ENCODE measurements at regions not wholly inside any gene's neighbourhood (a gene's known extent, or its start where the extent isn't known, plus 50 kb on each side); places are given as distances from the start of the nearest gene placed in this dataset.
"Not testable (repeated sequence)": the region's sequence is repeated elsewhere in the genome, so short reads cannot be mapped to it uniquely, and the experiment has no call there.

DNA sequence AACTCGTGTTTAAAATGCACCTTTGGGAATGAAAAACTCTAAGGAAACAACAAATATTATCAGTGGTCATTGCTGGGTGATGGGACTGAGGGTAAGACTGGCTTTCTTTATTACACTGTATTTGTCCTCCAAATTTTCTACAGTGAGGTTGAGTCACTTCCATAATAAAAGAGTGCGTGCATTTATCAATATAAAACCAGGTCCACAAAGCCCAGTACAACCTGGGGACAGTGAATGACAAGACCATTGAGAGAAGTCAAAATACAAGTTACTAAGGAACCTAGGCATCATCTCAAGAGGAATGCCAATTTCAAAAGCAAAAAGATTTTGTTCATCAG lies 76.4 kb downstream of the MAGED4 start:
- no peak for ATAC-seq (ENCODE audit: low FRiP score)
- TF ChIP-seq, protein P1, sequence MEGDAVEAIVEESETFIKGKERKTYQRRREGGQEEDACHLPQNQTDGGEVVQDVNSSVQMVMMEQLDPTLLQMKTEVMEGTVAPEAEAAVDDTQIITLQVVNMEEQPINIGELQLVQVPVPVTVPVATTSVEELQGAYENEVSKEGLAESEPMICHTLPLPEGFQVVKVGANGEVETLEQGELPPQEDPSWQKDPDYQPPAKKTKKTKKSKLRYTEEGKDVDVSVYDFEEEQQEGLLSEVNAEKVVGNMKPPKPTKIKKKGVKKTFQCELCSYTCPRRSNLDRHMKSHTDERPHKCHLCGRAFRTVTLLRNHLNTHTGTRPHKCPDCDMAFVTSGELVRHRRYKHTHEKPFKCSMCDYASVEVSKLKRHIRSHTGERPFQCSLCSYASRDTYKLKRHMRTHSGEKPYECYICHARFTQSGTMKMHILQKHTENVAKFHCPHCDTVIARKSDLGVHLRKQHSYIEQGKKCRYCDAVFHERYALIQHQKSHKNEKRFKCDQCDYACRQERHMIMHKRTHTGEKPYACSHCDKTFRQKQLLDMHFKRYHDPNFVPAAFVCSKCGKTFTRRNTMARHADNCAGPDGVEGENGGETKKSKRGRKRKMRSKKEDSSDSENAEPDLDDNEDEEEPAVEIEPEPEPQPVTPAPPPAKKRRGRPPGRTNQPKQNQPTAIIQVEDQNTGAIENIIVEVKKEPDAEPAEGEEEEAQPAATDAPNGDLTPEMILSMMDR (IDR thresholded peaks at IDR 0.05), result no peak
- DNase-seq (ENCODE audit: low spot score), result no peak

DNA sequence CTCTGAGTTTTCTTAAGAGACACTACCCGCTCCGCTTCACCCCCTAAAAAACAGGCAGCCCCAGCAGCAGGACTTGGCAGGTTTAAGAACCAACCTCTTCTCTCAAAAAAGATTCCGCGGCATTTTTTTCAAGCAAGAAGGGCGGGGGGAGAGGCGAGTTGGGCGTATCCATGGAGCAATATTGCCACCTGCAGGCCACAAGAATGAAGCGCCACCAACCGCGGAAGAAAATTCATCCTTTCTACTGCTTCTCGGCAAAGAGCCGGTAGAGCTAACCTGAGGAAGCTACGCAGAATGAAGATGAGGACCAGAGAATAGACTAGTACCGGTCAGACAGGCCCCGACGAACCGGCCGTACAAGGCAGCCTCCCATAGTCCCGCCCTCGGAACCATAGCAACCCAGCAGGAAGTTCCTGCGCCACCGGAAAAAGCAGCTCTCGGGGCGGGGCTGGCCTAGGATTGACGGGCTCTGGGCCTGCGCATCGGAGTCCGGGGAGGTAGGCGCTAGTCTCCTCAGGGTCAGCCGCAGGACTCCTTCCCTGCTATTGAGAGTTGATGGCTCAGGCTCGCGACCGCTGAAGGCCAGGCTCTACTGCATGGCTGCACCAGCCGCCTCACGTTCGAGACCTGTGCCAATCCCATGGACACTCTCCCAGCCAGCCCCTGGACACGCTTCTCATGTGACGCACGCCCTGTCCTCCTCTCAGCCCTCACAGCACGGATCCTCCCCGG lies 76.9 kb downstream of the MAGED4 start:
- DNase-seq (ENCODE audit: low spot score) (peak; percentile 90), ATAC-seq (ENCODE audit: low FRiP score) (peak; percentile 99)
- TF ChIP-seq, protein P1 (IDR thresholded peaks at IDR 0.05), result peak in 2 of 3 donors; percentile 82 to 100

DNA sequence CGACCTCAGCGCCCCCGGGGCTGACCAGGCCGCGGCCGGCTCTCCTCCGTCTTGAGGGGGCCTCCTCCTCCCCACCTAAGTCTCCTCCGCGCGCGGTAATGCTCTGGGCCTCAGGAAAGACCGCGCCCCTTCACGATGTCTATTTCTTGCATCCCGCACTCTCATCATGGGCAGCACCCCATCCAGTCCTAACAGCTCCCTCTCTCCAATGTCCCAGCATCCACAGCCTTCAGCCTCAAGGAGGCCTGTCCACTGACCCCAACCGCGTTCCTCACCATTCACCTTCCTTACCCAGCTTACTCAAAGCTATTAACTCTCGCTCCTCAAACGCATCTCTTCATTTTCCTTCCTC lies 77.5 kb downstream of the MAGED4 start:
- no peak for DNase-seq (ENCODE audit: low spot score)

GRCh38 chrX:52263417-52263816 lies 78.7 kb downstream of the MAGED4 start:
- TF ChIP-seq, protein P1 (IDR thresholded peaks at IDR 0.05), result no peak
- ATAC-seq (ENCODE audit: low FRiP score) (no peak), DNase-seq (ENCODE audit: low spot score) (no peak)

More for the DNA sequence above, 77.5 kb downstream of the MAGED4 start:
- TF ChIP-seq, protein P1 (IDR thresholded peaks at IDR 0.05), result no peak
- ATAC-seq (ENCODE audit: low FRiP score), result no peak

DNA sequence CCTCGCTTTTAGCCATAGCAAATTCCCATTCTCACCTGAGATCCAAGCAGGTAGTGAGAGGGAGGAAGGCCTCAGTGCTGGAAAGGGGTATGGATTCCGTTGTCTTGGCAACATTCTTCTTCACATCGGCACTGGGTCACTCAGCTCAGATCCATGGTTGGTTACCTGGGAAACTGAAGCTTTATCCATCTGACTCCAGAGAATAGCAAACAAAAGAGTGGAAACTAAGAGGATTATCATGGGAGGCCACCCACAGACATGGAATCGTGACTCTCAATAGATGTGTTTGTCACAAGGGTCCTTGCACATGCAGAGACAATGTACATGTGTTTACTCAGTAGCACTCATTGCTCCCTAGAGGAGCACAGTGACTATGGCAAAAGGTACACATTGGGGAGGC lies 81.0 kb downstream of the MAGED4 start:
- TF ChIP-seq, protein P1 (IDR thresholded peaks at IDR 0.05), result no peak
- DNase-seq (ENCODE audit: low spot score), result no peak
- ATAC-seq (ENCODE audit: low FRiP score), result no peak

GRCh38 chrX:52268502-52268901 lies 83.8 kb downstream of the MAGED4 start:
- ATAC-seq (ENCODE audit: low FRiP score); DNase-seq (ENCODE audit: low spot score): not testable (repeated sequence)

- no peak for DNase-seq (ENCODE audit: low spot score)
- no peak for ATAC-seq (ENCODE audit: low FRiP score)
- TF ChIP-seq, protein P1 (IDR thresholded peaks at IDR 0.05), result no peak
These were observed 85.9 kb downstream of the MAGED4 start for GRCh38 chrX:52270453-52271116.

All from omental fat pad (tissue), 3 donors.